B cell (primary cell): ENCODE measurements at regions not wholly inside any gene's neighbourhood (a gene's known extent, or its start where the extent isn't known, plus 50 kb on each side); places are given as distances from the start of the nearest gene placed in this dataset.

ENCODE experiments used
- EZH2 ChIP-seq: IDR thresholded peaks from 2 replicates; pipeline ENCODE4 v1.6.1; 2012; ENCODE audit warnings: borderline replicate concordance, low read depth, mild to moderate bottlenecking, moderate library complexity, low read length; ENCODE audit not compliant: insufficient read depth, poor library complexity, severe bottlenecking
- TF ChIP-seq, protein P1 (sequence below): fragments of 200-600 bp; IDR thresholded peaks from one replicate; pipeline ENCODE4 v1.8.0; 2022; ENCODE audit warnings: antibody characterized with exemption, mild to moderate bottlenecking

DNA sequence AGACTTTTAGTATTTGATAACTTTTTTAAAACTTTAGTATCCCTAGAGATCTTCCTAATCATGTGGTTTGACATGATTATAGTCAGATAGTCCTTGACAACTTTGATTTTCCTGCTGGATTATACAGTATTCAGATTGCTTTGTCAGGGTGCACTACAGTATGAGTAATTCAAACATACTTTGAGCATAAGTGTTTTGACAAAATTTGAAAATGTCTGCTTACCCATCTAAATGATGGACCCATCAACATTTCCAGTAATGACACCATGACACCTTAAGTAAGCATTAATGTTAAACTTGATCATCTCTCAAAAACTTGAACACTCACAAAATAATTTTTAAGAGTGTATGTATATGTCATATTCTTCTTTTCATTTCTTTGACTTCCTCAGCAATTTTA is 514.5 kb upstream of the SMIM31 start:
- TF ChIP-seq, protein P1, sequence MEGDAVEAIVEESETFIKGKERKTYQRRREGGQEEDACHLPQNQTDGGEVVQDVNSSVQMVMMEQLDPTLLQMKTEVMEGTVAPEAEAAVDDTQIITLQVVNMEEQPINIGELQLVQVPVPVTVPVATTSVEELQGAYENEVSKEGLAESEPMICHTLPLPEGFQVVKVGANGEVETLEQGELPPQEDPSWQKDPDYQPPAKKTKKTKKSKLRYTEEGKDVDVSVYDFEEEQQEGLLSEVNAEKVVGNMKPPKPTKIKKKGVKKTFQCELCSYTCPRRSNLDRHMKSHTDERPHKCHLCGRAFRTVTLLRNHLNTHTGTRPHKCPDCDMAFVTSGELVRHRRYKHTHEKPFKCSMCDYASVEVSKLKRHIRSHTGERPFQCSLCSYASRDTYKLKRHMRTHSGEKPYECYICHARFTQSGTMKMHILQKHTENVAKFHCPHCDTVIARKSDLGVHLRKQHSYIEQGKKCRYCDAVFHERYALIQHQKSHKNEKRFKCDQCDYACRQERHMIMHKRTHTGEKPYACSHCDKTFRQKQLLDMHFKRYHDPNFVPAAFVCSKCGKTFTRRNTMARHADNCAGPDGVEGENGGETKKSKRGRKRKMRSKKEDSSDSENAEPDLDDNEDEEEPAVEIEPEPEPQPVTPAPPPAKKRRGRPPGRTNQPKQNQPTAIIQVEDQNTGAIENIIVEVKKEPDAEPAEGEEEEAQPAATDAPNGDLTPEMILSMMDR, result no peak
- TF ChIP-seq EZH2, result no peak
